ENCODE measurements at regions not wholly inside any gene's neighbourhood (a gene's known extent, or its start where the extent isn't known, plus 50 kb on each side); places are given as distances from the start of the nearest gene placed in this dataset.

GRCh38 chr13:74200081-74200480 is 65.9 kb upstream of the KLF12 start:
- DNase-seq (ENCODE audit: low read depth): no peak

GRCh38 chr13:74197677-74198429 is 63.6 kb upstream of the KLF12 start:
- DNase-seq (ENCODE audit: low read depth): no peak

- DNase-seq (ENCODE audit: low read depth): no peak
Observed at GRCh38 chr13:74194846-74195245, 60.6 kb upstream of the KLF12 start.

GRCh38 chr13:74193391-74193790 is 59.2 kb upstream of the KLF12 start:
- no peak for DNase-seq (ENCODE audit: low read depth)

GRCh38 chr13:74191410-74191809 is 57.2 kb upstream of the KLF12 start:
- no peak for DNase-seq (ENCODE audit: low read depth)

- DNase-seq (ENCODE audit: low read depth): no peak
Observed at GRCh38 chr13:74190999-74191398, 56.8 kb upstream of the KLF12 start.

GRCh38 chr13:74187564-74187963 is 53.4 kb upstream of the KLF12 start:
- no peak for DNase-seq (ENCODE audit: low read depth)

GRCh38 chr13:74184283-74184682 is 50.1 kb upstream of the KLF12 start:
- no peak for DNase-seq (ENCODE audit: low read depth)

Data from activated T-cell treated with anti-CD3 and anti-CD28 coated beads for 48 hours (primary cell).